ENCODE measurements at regions not wholly inside any gene's neighbourhood (a gene's known extent, or its start where the extent isn't known, plus 50 kb on each side); places are given as distances from the start of the nearest gene placed in this dataset.
A peak's percentile ranks its signal among the peaks of the same experiment; 100 is the strongest.

GRCh38 chrX:150163221-150163930, 199.7 kb upstream of the MAMLD1 start:
- ATAC-seq (no peak), DNase-seq (peak in 1 of 4 donors; percentile 4)
- Histone ChIP-seq H3K36me3 (replicated peaks in 1 of 2; ENCODE audit: insufficient read depth in 1 of 2, low read depth in 2 of 2) (no peaks in the 10 kb centered on the region), H3K27me3 (no peaks in the 10 kb centered on the region), H3K4me3 (no peak overlapping the region), H3K9me3 (no peaks in the 10 kb centered on the region), H3K4me1 (no peaks in the 10 kb centered on the region), H3K27ac (no peak overlapping the region)
- WGBS, 2 donors = 78 to 89% methylated on average over 5 to 8 of the region's 8 CpGs
- TF ChIP-seq POLR2A (IDR thresholded peaks at IDR 0.05) = no peak
- TF ChIP-seq CTCF (IDR thresholded peaks at IDR 0.05) = no peak
- intact Hi-C loops (cut with DNase I) = no loop called here

GRCh38 chrX:150163956-150164726, 199.0 kb upstream of the MAMLD1 start:
- no peak for DNase-seq
- Histone ChIP-seq H3K9me3 (no peaks in the 10 kb centered on the region), H3K36me3 (replicated peaks in 1 of 2; ENCODE audit: insufficient read depth in 1 of 2, low read depth in 2 of 2) (no peaks in the 10 kb centered on the region), H3K27me3 (no peaks in the 10 kb centered on the region), H3K27ac (no peak overlapping the region), H3K4me1 (no peaks in the 10 kb centered on the region), H3K4me3 (no peak overlapping the region)
- intact Hi-C loops (cut with DNase I) = no loop called here
- TF ChIP-seq CTCF (IDR thresholded peaks at IDR 0.05) (no peak), POLR2A (IDR thresholded peaks at IDR 0.05) (no peak)
- WGBS, 2 donors = 91% methylated on average over 4 of the region's 4 CpGs; no CpG with 5 or more reads in 1 of the 2 donors
- ATAC-seq = no peak

GRCh38 chrX:150164971-150165600, 198.0 kb upstream of the MAMLD1 start:
- H3K4me1 ChIP-seq = no peaks in the 10 kb centered on the region
- no peak overlapping the region for H3K4me3 ChIP-seq
- intact Hi-C loops (cut with DNase I) = no loop called here
- no peak for TF ChIP-seq CTCF (IDR thresholded peaks at IDR 0.05)
- no peak for TF ChIP-seq POLR2A (IDR thresholded peaks at IDR 0.05)
- no peak for ATAC-seq
- H3K27me3 ChIP-seq = no peaks in the 10 kb centered on the region
- no peak for DNase-seq
- no peak overlapping the region for H3K27ac ChIP-seq
- no peaks in the 10 kb centered on the region for H3K9me3 ChIP-seq
- H3K36me3 ChIP-seq (replicated peaks in 1 of 2; ENCODE audit: insufficient read depth in 1 of 2, low read depth in 2 of 2) = no peaks in the 10 kb centered on the region
- WGBS, 2 donors = 93% methylated on average over 3 of the region's 4 CpGs; no CpG with 5 or more reads in 1 of the 2 donors

GRCh38 chrX:150165776-150166610, 197.1 kb upstream of the MAMLD1 start:
- ATAC-seq (no peak), DNase-seq (no peak)
- TF ChIP-seq CTCF (IDR thresholded peaks at IDR 0.05) (no peak), POLR2A (IDR thresholded peaks at IDR 0.05) (no peak)
- WGBS, 2 donors = 92% methylated on average over 4 of the region's 6 CpGs; no CpG with 5 or more reads in 1 of the 2 donors
- H3K36me3 ChIP-seq (replicated peaks in 1 of 2; ENCODE audit: insufficient read depth in 1 of 2, low read depth in 2 of 2) = no peaks in the 10 kb centered on the region
- H3K4me3 ChIP-seq = no peak overlapping the region
- no peaks in the 10 kb centered on the region for H3K9me3 ChIP-seq
- H3K27me3 ChIP-seq = no peaks in the 10 kb centered on the region
- no peaks in the 10 kb centered on the region for H3K4me1 ChIP-seq
- no peak overlapping the region for H3K27ac ChIP-seq
- intact Hi-C loops (cut with DNase I) = no loop called here
